ENCODE measurements at regions not wholly inside any gene's neighbourhood (a gene's known extent, or its start where the extent isn't known, plus 50 kb on each side); places are given as distances from the start of the nearest gene placed in this dataset.

DNA sequence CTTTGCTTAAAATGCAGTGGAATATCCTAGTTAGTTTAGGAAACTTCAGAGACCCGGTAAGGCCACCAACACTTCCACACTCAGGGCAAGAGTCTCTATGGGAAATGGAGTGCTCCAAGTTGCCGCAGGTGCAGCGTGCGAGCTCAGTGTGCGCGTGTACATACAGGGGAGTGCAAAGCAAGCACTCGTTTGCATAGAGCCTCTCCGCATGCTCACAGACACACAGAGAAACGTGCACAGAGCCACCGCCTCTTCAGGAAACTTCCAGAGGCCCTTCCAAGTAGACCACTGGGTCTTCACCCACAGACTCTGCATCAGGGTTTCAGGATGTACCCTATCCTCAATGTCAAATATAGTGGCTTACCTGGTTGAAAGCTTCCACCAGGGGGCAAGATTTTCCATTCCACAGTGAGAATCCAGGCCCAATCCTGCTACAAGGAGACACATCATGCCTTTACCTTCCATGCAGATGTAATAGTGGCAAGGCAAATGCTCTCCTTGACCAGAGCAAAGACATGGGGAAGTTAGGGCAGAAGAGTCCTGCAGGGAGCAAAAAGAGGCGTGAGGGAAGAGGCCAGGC is 513.0 kb upstream of the MYT1L start:
- Histone ChIP-seq H3K9me2 (ENCODE audit: insufficient read depth, low read length) (no peaks in the 10 kb centered on the region), H3K9me3 (ENCODE audit: low read length) (no peaks in the 10 kb centered on the region), H3K4me1 (ENCODE audit: insufficient read depth, low read length, poor library complexity, severe bottlenecking) (no peaks in the 10 kb centered on the region), H3K36me3 (ENCODE audit: insufficient read depth, low read length) (no peaks in the 10 kb centered on the region), H2AFZ (ENCODE audit: low read length) (no peak overlapping the region), H3K27ac (ENCODE audit: low read depth, low read length, poor library complexity, severe bottlenecking) (no peak overlapping the region), H3K79me2 (ENCODE audit: insufficient read depth, low read depth, low read length) (no peaks in the 10 kb centered on the region), H3K4me3 (ENCODE audit: low read depth, low read length, poor library complexity, severe bottlenecking) (no peak overlapping the region), H3K4me2 (ENCODE audit: low read length) (no peak overlapping the region), H4K20me1 (ENCODE audit: insufficient read depth, low read length) (no peaks in the 10 kb centered on the region)
- peak; percentile 35 for DNase-seq (ENCODE audit: low spot score)
- TF ChIP-seq, protein P1, sequence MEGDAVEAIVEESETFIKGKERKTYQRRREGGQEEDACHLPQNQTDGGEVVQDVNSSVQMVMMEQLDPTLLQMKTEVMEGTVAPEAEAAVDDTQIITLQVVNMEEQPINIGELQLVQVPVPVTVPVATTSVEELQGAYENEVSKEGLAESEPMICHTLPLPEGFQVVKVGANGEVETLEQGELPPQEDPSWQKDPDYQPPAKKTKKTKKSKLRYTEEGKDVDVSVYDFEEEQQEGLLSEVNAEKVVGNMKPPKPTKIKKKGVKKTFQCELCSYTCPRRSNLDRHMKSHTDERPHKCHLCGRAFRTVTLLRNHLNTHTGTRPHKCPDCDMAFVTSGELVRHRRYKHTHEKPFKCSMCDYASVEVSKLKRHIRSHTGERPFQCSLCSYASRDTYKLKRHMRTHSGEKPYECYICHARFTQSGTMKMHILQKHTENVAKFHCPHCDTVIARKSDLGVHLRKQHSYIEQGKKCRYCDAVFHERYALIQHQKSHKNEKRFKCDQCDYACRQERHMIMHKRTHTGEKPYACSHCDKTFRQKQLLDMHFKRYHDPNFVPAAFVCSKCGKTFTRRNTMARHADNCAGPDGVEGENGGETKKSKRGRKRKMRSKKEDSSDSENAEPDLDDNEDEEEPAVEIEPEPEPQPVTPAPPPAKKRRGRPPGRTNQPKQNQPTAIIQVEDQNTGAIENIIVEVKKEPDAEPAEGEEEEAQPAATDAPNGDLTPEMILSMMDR (conservative IDR thresholded peaks at IDR 0.05; ENCODE audit: low read length) = peak; percentile 73
- no peak for TF ChIP-seq EZH2phosphoT487 (IDR thresholded peaks at IDR 0.05; ENCODE audit: borderline replicate concordance, low read depth, low read length)
- BruUV-seq (replicated peaks) = no TSS peak
- intact Hi-C loops (cut with micrococcal nuclease; ENCODE audit: unreplicated experiment) = loop anchor here (5.0 to 10.0 kb wide), 2 partner anchors 458 to 621 kb away; no protein-coding TSS in a partner anchor
- POLR2A ChIA-PET = no interaction called here
- CTCF ChIA-PET (ENCODE audit: unreplicated experiment) = no interaction called here

DNA sequence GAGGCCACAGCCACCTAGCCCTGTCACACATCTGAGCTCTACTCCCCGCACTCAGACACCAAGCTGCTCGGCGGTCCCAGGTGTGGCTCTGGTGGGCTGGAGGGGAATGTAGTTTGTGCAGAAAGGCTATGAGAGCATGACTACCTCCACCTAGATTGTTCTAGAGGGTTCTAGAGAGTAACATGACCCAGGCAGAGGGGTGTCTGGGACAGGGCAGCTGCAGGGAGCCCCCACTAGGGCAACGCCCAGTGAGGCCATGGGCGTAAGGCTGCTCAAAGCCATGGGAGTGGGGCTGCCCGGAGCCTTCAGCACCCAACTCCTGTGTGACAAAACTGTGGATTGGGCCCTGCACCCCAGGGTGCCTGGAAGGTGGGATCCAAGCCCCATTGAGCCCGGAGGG is 511.4 kb upstream of the MYT1L start:
- Histone ChIP-seq H2AFZ (ENCODE audit: low read length) (no peak overlapping the region), H3K27ac (ENCODE audit: low read depth, low read length, poor library complexity, severe bottlenecking) (no peak overlapping the region), H3K4me2 (ENCODE audit: low read length) (no peak overlapping the region), H3K36me3 (ENCODE audit: insufficient read depth, low read length) (no peaks in the 10 kb centered on the region), H3K4me1 (ENCODE audit: insufficient read depth, low read length, poor library complexity, severe bottlenecking) (no peaks in the 10 kb centered on the region), H3K79me2 (ENCODE audit: insufficient read depth, low read depth, low read length) (no peaks in the 10 kb centered on the region), H3K4me3 (ENCODE audit: low read depth, low read length, poor library complexity, severe bottlenecking) (no peak overlapping the region), H4K20me1 (ENCODE audit: insufficient read depth, low read length) (no peaks in the 10 kb centered on the region), H3K9me2 (ENCODE audit: insufficient read depth, low read length) (no peaks in the 10 kb centered on the region), H3K9me3 (ENCODE audit: low read length) (no peaks in the 10 kb centered on the region)
- no peak for DNase-seq (ENCODE audit: low spot score)
- ChIA-PET POLR2A (no interaction called here), CTCF (ENCODE audit: unreplicated experiment) (no interaction called here)
- BruUV-seq (replicated peaks) = no TSS peak
- intact Hi-C loops (cut with micrococcal nuclease; ENCODE audit: unreplicated experiment) = loop anchor here (5.0 to 10.0 kb wide), 2 partner anchors 460 to 622 kb away; no protein-coding TSS in a partner anchor
- TF ChIP-seq EZH2phosphoT487 (IDR thresholded peaks at IDR 0.05; ENCODE audit: borderline replicate concordance, low read depth, low read length) = no peak
- TF ChIP-seq, protein P1 (conservative IDR thresholded peaks at IDR 0.05; ENCODE audit: low read length) = no peak

DNA sequence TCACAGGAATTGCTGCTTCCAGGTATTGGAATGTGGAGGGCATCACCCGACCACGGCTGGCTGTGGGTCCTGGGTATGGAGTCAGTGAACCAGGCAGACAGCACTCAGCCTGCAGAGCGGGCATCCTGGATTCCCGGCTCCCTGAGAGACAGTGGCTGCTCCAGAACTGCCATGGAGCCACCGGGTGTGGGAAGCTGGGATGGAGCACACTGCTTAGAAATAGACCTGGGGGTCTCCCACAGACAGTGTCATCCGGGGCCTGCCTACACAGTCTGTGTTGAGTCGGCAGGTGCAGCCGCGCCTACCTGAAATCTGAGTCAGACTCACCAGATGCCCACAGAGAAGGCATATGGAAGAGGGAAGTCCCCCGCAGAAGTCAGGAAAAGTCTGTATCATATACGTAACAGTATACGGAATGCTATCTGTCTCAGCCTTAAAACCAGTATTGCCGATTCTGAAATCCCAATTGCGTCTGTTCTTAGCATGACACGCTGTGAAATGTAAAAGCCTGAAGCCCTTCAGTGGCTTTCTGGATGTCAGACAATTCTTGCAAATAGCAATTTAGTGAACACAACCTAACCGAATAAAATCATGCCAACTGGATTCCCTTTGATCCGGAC is 509.7 kb upstream of the MYT1L start:
- POLR2A ChIA-PET = no interaction called here
- Histone ChIP-seq H3K27ac (ENCODE audit: low read depth, low read length, poor library complexity, severe bottlenecking) (no peak overlapping the region), H2AFZ (ENCODE audit: low read length) (no peak overlapping the region), H3K9me3 (ENCODE audit: low read length) (no peaks in the 10 kb centered on the region), H3K36me3 (ENCODE audit: insufficient read depth, low read length) (no peaks in the 10 kb centered on the region), H3K4me3 (ENCODE audit: low read depth, low read length, poor library complexity, severe bottlenecking) (no peak overlapping the region), H3K4me2 (ENCODE audit: low read length) (no peak overlapping the region), H3K4me1 (ENCODE audit: insufficient read depth, low read length, poor library complexity, severe bottlenecking) (no peaks in the 10 kb centered on the region), H3K9me2 (ENCODE audit: insufficient read depth, low read length) (no peaks in the 10 kb centered on the region), H3K79me2 (ENCODE audit: insufficient read depth, low read depth, low read length) (no peaks in the 10 kb centered on the region), H4K20me1 (ENCODE audit: insufficient read depth, low read length) (no peaks in the 10 kb centered on the region)
- CTCF ChIA-PET (ENCODE audit: unreplicated experiment) = no interaction called here
- no peak for TF ChIP-seq EZH2phosphoT487 (IDR thresholded peaks at IDR 0.05; ENCODE audit: borderline replicate concordance, low read depth, low read length)
- TF ChIP-seq, protein P1 (conservative IDR thresholded peaks at IDR 0.05; ENCODE audit: low read length) = no peak
- no peak for DNase-seq (ENCODE audit: low spot score)
- intact Hi-C loops (cut with micrococcal nuclease; ENCODE audit: unreplicated experiment) = loop anchor here (5.0 to 10.0 kb wide), 2 partner anchors 462 to 624 kb away; no protein-coding TSS in a partner anchor
- no TSS peak for BruUV-seq (replicated peaks)
